ENCODE measurements at regions not wholly inside any gene's neighbourhood (a gene's known extent, or its start where the extent isn't known, plus 50 kb on each side); places are given as distances from the start of the nearest gene placed in this dataset.
"Not testable (repeated sequence)": the region's sequence is repeated elsewhere in the genome, so short reads cannot be mapped to it uniquely, and the experiment has no call there.

DNA sequence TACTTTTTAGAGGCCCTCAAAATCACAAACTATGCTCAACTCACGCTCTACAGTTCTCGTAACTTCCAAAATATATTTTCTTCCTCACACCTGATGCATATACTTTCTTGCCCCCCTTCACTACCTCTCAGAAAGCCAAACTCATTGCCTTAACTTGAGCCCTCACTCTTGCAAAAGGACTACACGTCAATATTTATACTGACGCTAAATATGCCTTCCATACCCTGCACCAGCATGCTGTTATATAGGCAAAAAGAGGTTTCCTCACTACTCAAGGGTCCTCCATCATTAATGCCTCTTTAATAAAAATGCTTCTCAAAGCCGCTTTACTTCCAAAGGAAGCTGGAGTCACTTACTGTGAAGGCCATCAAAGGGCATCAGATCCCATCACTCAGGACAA, 92.9 kb upstream of the ATF7IP2 start:
- H3K9me3 ChIP-seq (ENCODE audit: control insufficient read depth, insufficient read depth, low read depth, low read length); H3K27ac ChIP-seq (ENCODE audit: extremely low read depth, low read depth, low read length); POLR2A ChIA-PET; CTCF ChIA-PET; H3K4me3 ChIP-seq (ENCODE audit: low read depth, low read length); H3K36me3 ChIP-seq (ENCODE audit: control insufficient read depth in 2 of 2, insufficient read depth in 1 of 2, low read length in 2 of 2); H3K4me1 ChIP-seq (ENCODE audit: control insufficient read depth, insufficient read depth, low read length): not testable (repeated sequence)
- 0 out of 2 replicates have a peak, but pooled peaks have one; percentile 31 for TF ChIP-seq ZNF600 (tag by site-specific recombination; IDR thresholded peaks at IDR 0.05)

GRCh38 chr16:10294153-10294552, 91.7 kb upstream of the ATF7IP2 start:
- POLR2A ChIA-PET, CTCF ChIA-PET: not testable (repeated sequence)

GRCh38 chr16:10296956-10297340, 88.9 kb upstream of the ATF7IP2 start:
- no peaks in the 10 kb centered on the region for H3K9me3 ChIP-seq (ENCODE audit: control insufficient read depth, insufficient read depth, low read depth, low read length)
- TF ChIP-seq SP7 (tag by site-specific recombination; IDR thresholded peaks at IDR 0.05): no peak
- TF ChIP-seq, protein P1, sequence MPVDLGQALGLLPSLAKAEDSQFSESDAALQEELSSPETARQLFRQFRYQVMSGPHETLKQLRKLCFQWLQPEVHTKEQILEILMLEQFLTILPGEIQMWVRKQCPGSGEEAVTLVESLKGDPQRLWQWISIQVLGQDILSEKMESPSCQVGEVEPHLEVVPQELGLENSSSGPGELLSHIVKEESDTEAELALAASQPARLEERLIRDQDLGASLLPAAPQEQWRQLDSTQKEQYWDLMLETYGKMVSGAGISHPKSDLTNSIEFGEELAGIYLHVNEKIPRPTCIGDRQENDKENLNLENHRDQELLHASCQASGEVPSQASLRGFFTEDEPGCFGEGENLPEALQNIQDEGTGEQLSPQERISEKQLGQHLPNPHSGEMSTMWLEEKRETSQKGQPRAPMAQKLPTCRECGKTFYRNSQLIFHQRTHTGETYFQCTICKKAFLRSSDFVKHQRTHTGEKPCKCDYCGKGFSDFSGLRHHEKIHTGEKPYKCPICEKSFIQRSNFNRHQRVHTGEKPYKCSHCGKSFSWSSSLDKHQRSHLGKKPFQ (tag by site-specific recombination; IDR thresholded peaks at IDR 0.05): no peak
- no peak for TF ChIP-seq EGR2 (tag by site-specific recombination; IDR thresholded peaks at IDR 0.05; ENCODE audit: low read depth)
- TF ChIP-seq ZNF280D (tag by site-specific recombination; IDR thresholded peaks at IDR 0.05): no peak
- no peak for TF ChIP-seq ZNF645 (tag by site-specific recombination; IDR thresholded peaks at IDR 0.05)
- TF ChIP-seq KLF16 (tag by site-specific recombination; IDR thresholded peaks at IDR 0.05): no peak
- no peak for TF ChIP-seq ZNF76 (tag by site-specific recombination; IDR thresholded peaks at IDR 0.05; ENCODE audit: borderline replicate concordance, low read depth)
- TF ChIP-seq ZNF791 (tag by site-specific recombination; IDR thresholded peaks at IDR 0.05): no peak
- no peak for TF ChIP-seq CTCF (tag by site-specific recombination; IDR thresholded peaks at IDR 0.05)
- TF ChIP-seq ZNF830 (tag by site-specific recombination; IDR thresholded peaks at IDR 0.05; ENCODE audit: low read depth): no peak
- TF ChIP-seq, protein P2, sequence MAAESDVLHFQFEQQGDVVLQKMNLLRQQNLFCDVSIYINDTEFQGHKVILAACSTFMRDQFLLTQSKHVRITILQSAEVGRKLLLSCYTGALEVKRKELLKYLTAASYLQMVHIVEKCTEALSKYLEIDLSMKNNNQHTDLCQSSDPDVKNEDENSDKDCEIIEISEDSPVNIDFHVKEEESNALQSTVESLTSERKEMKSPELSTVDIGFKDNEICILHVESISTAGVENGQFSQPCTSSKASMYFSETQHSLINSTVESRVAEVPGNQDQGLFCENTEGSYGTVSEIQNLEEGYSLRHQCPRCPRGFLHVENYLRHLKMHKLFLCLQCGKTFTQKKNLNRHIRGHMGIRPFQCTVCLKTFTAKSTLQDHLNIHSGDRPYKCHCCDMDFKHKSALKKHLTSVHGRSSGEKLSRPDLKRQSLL (tag by site-specific recombination; IDR thresholded peaks at IDR 0.05): no peak
- no peak for TF ChIP-seq ZNF169 (tag by site-specific recombination; IDR thresholded peaks at IDR 0.05)
- ChIA-PET CTCF (no interaction called here), POLR2A (no interaction called here)
- no peaks in the 10 kb centered on the region for H3K4me1 ChIP-seq (ENCODE audit: control insufficient read depth, insufficient read depth, low read length)
- no peak overlapping the region for H3K27ac ChIP-seq (ENCODE audit: extremely low read depth, low read depth, low read length)
- H3K36me3 ChIP-seq (ENCODE audit: control insufficient read depth in 2 of 2, insufficient read depth in 1 of 2, low read length in 2 of 2): no peaks in the 10 kb centered on the region
- H3K4me3 ChIP-seq (ENCODE audit: low read depth, low read length): no peak overlapping the region

More at GRCh38 chr16:10294153-10294552, 91.7 kb upstream of the ATF7IP2 start:
- not testable (repeated sequence) for H3K36me3 ChIP-seq (ENCODE audit: control insufficient read depth in 2 of 2, insufficient read depth in 1 of 2, low read length in 2 of 2); H3K4me3 ChIP-seq (ENCODE audit: low read depth, low read length); H3K4me1 ChIP-seq (ENCODE audit: control insufficient read depth, insufficient read depth, low read length); H3K27ac ChIP-seq (ENCODE audit: extremely low read depth, low read depth, low read length); H3K9me3 ChIP-seq (ENCODE audit: control insufficient read depth, insufficient read depth, low read depth, low read length)
